ENCODE measurements at regions not wholly inside any gene's neighbourhood (a gene's known extent, or its start where the extent isn't known, plus 50 kb on each side); places are given as distances from the start of the nearest gene placed in this dataset.

- no peak for DNase-seq
- no CpG with 5 or more reads among the region's 1 CpG for WGBS (ENCODE audit: insufficient coverage)
- Histone ChIP-seq H3K4me2 (replicated peaks; ENCODE audit: extremely low read depth, low read length, poor library complexity, severe bottlenecking) (no peak overlapping the region), H3K4me1 (ENCODE audit: control insufficient read depth in 1 of 2, insufficient read depth in 2 of 2, low read length in 2 of 2) (peaks cover 15 to 41% of the 10 kb centered on the region in 2 donors), H3K4me3 (replicated peaks in 1 of 3; ENCODE audit: low read depth in 2 of 3, low read length in 3 of 3) (no peak overlapping the region), H3K36me3 (replicated peaks in 1 of 2; ENCODE audit: control insufficient read depth in 1 of 2, insufficient read depth in 2 of 2, low read length in 2 of 2) (no peaks in the 10 kb centered on the region), H3K9ac (ENCODE audit: insufficient read depth, low read length, poor library complexity, severe bottlenecking) (no peak overlapping the region), H3K27me3 (ENCODE audit: control insufficient read depth in 2 of 2, insufficient read depth in 2 of 2, low read length in 2 of 2) (no peaks in the 10 kb centered on the region), H4K20me1 (ENCODE audit: insufficient read depth, low read length) (no peaks in the 10 kb centered on the region), H3K9me3 (replicated peaks in 1 of 2; ENCODE audit: control insufficient read depth in 1 of 2, insufficient read depth in 1 of 2, low read length in 2 of 2) (peaks cover 0 to 7% of the 10 kb centered on the region in 2 donors), H3K79me2 (ENCODE audit: insufficient read depth, low read length) (no peaks in the 10 kb centered on the region), H3K27ac (ENCODE audit: low read depth in 1 of 2, low read length in 2 of 2) (no peak overlapping the region), H2AFZ (ENCODE audit: insufficient read depth, low read depth, low read length, poor library complexity, severe bottlenecking) (peak overlapping the region; percentile 45)
- peaks cover 0 to 7% of the 10 kb centered on the region in 2 donors for H3K36me3 Mint-ChIP-seq
- no peak overlapping the region for H3K4me3 Mint-ChIP-seq
- H3K9me3 Mint-ChIP-seq = peaks cover 4 to 15% (median 8%) of the 10 kb centered on the region in 7 donors
- TF ChIP-seq CTCF (IDR thresholded peaks at IDR 0.05) = no peak
- peaks cover 0 to 1% (median 0%) of the 10 kb centered on the region in 3 donors for H3K27me3 Mint-ChIP-seq (ENCODE audit: low read depth in 3 of 3)
- intact Hi-C loops (cut with micrococcal nuclease) = no loop called here
- peaks cover 30% of the 10 kb centered on the region for H3K4me1 Mint-ChIP-seq
- H3K27ac Mint-ChIP-seq = peak overlapping the region in 3 of 7 donors; percentile 18 to 60 (median 50)
Observed at GRCh38 chr7:138247081-138247480, 170.8 kb downstream of the AKR1D1 start.

GRCh38 chr7:138247568-138248333 lies 171.5 kb downstream of the AKR1D1 start:
- Mint-ChIP-seq H3K4me3 (no peak overlapping the region), H3K4me1 (peaks cover 30% of the 10 kb centered on the region), H3K9me3 (peaks cover 4 to 15% (median 8%) of the 10 kb centered on the region in 7 donors), H3K27ac (peak overlapping the region in 3 of 7 donors; percentile 6 to 75 (median 51)), H3K36me3 (peaks cover 0 to 7% of the 10 kb centered on the region in 2 donors), H3K27me3 (ENCODE audit: low read depth in 3 of 3) (peaks cover 0 to 1% (median 0%) of the 10 kb centered on the region in 3 donors)
- Histone ChIP-seq H3K27me3 (ENCODE audit: control insufficient read depth in 2 of 2, insufficient read depth in 2 of 2, low read length in 2 of 2) (no peaks in the 10 kb centered on the region), H3K4me1 (ENCODE audit: control insufficient read depth in 1 of 2, insufficient read depth in 2 of 2, low read length in 2 of 2) (peaks cover 15 to 41% of the 10 kb centered on the region in 2 donors), H3K9me3 (replicated peaks in 1 of 2; ENCODE audit: control insufficient read depth in 1 of 2, insufficient read depth in 1 of 2, low read length in 2 of 2) (peaks cover 0 to 8% of the 10 kb centered on the region in 2 donors), H3K27ac (ENCODE audit: low read depth in 1 of 2, low read length in 2 of 2) (peak overlapping the region in 1 of 2 donors; percentile 24), H3K79me2 (ENCODE audit: insufficient read depth, low read length) (no peaks in the 10 kb centered on the region), H2AFZ (ENCODE audit: insufficient read depth, low read depth, low read length, poor library complexity, severe bottlenecking) (no peak overlapping the region), H3K4me2 (replicated peaks; ENCODE audit: extremely low read depth, low read length, poor library complexity, severe bottlenecking) (no peak overlapping the region), H4K20me1 (ENCODE audit: insufficient read depth, low read length) (no peaks in the 10 kb centered on the region), H3K9ac (ENCODE audit: insufficient read depth, low read length, poor library complexity, severe bottlenecking) (no peak overlapping the region), H3K4me3 (replicated peaks in 1 of 3; ENCODE audit: low read depth in 2 of 3, low read length in 3 of 3) (no peak overlapping the region), H3K36me3 (replicated peaks in 1 of 2; ENCODE audit: control insufficient read depth in 1 of 2, insufficient read depth in 2 of 2, low read length in 2 of 2) (no peaks in the 10 kb centered on the region)
- intact Hi-C loops (cut with micrococcal nuclease) = no loop called here
- DNase-seq = no peak
- 94% methylated on average over 4 of the region's 9 CpGs for WGBS (ENCODE audit: insufficient coverage)
- TF ChIP-seq CTCF (IDR thresholded peaks at IDR 0.05) = no peak

All from CD14-positive monocyte (primary cell).